Spleen (tissue), 11 donors: ENCODE measurements at regions not wholly inside any gene's neighbourhood (a gene's known extent, or its start where the extent isn't known, plus 50 kb on each side); places are given as distances from the start of the nearest gene placed in this dataset.
A peak's percentile ranks its signal among the peaks of the same experiment; 100 is the strongest.

ENCODE experiments used
- DNase-seq: peaks from one replicate; pipeline ENCODE4 v3.0.0-alpha.2; 2020
- H3K27ac ChIP-seq, 8 donors: fragments of 200-600 bp; sonication (generic) in 7 of 8; 1 replicate in 4 of 8; 2 replicates in 4 of 8; pipeline versions ENCODE4 v1.5.0 to v1.8.0; 2016 to 2021; ENCODE audit warnings: inconsistent platforms in 4 of 8, mild to moderate bottlenecking in 4 of 8, moderate library complexity in 1 of 8
- H3K27me3 ChIP-seq, 7 donors: fragments of 200-600 bp; sonication (generic) in 6 of 7; replicated peaks in 1 of 7; 1 replicate in 4 of 7; 2 replicates in 3 of 7; pipeline versions ENCODE4 v1.5.0 to v1.8.0; 2016 to 2021; ENCODE audit warnings: inconsistent platforms in 3 of 7, mild to moderate bottlenecking in 1 of 7
- H3K36me3 ChIP-seq, 6 donors: fragments of 200-600 bp; sonication (generic) in 5 of 6; 1 replicate in 4 of 6; 2 replicates in 2 of 6; pipeline versions ENCODE4 v1.5.0 to v1.8.0; 2016 to 2021; ENCODE audit warnings: inconsistent platforms in 2 of 6
- H3K4me1 ChIP-seq, 6 donors: fragments of 200-600 bp; sonication (generic) in 5 of 6; 1 replicate in 3 of 6; 2 replicates in 3 of 6; pipeline versions ENCODE4 v1.5.0 to v1.8.0; 2016 to 2021; ENCODE audit warnings: inconsistent platforms in 3 of 6
- H3K4me3 ChIP-seq, 8 donors: fragments of 200-600 bp; sonication (generic) in 7 of 8; 1 replicate in 4 of 8; 2 replicates in 4 of 8; pipeline versions ENCODE4 v1.5.0 to v1.8.0; 2016 to 2021; ENCODE audit warnings: inconsistent platforms in 4 of 8, mild to moderate bottlenecking in 4 of 8, moderate library complexity in 2 of 8
- H3K9me3 ChIP-seq, 8 donors: fragments of 200-600 bp; sonication (generic) in 7 of 8; 1 replicate in 4 of 8; 2 replicates in 4 of 8; pipeline versions ENCODE4 v1.5.0 to v1.8.0; 2016 to 2021; ENCODE audit warnings: inconsistent platforms in 4 of 8
- CTCF ChIP-seq, 11 experiments: fragments of 200-600 bp in 7 of 11; fragments of 450-650 bp in 4 of 11; sonication (generic) in 4 of 11; IDR thresholded peaks in 8 of 11; conservative IDR thresholded peaks in 3 of 11; 1 replicate in 7 of 11; 2 replicates in 4 of 11; pipeline versions ENCODE4 v1.4.0 to v1.8.0; 2016 to 2021; ENCODE audit warnings: antibody characterized with exemption in 11 of 11, inconsistent platforms in 4 of 11, mild to moderate bottlenecking in 1 of 11
- POLR2A ChIP-seq, 3 donors: fragments of 450-650 bp; IDR thresholded peaks; one replicate each; pipeline ENCODE4 v1.5.1; 2017; ENCODE audit warnings: antibody characterized with exemption in 3 of 3, mild to moderate bottlenecking in 1 of 3
- POLR2AphosphoS5 ChIP-seq, 3 donors: sonication (generic); formaldehyde crosslinking; IDR thresholded peaks; one replicate each; pipeline ENCODE4 v1.5.1; 2017; ENCODE audit warnings: antibody characterized with exemption in 3 of 3
- WGBS, 5 donors: extraction: QIAGEN DNeasy Blood & Tissue Kit in 3 of 5; methylation state at CpG; one replicate each; pipeline versions ENCODE4 v1.1.5 to v1.1.7; 2013 to 2018; 5-methylcytosine and 5-hydroxymethylcytosine counted together
- intact Hi-C: fragments of 100-400 bp; cut with DNase I; formaldehyde crosslinking; loops from one replicate; pipeline ENCODE4 v1.15.0; 2023; ENCODE audit warnings: low total_unique reads
- donor health status: healthy with polysubstance abuse.
- donor health status: DM: no; HTN: no; CAD: no; lungs with moderate emphysema.
- donor health status: DM: no; HTN: no; CAD: no.
- donor health status: Bipolar disorder and iron deficiency.
- donor health status: healthy.
- donor health status: DM: no; HTN: no; CAD: no.
- donor health status: DM: yes; HTN: yes; CAD: no.

- DNase-seq: no peak
- intact Hi-C loops: no loop called here
- peaks cover 0 to 3% (median 2%) of the 10 kb centered on the region in 8 donors for H3K9me3 ChIP-seq
- H3K4me3 ChIP-seq: no peak overlapping the region
- no peaks in the 10 kb centered on the region for H3K36me3 ChIP-seq
- 35 to 59% (median 41%) methylated on average over 15 to 16 of the region's 16 CpGs for WGBS, 5 donors
- peaks cover 0 to 10% (median 0%) of the 10 kb centered on the region in 6 donors for H3K4me1 ChIP-seq
- H3K27me3 ChIP-seq: peaks cover 0 to 31% (median 0%) of the 10 kb centered on the region in 7 donors
- TF ChIP-seq CTCF (IDR thresholded peaks at IDR 0.05 in 8 of 11, conservative IDR thresholded peaks at IDR 0.05 in 3 of 11): no peak
- TF ChIP-seq POLR2AphosphoS5 (IDR thresholded peaks at IDR 0.05): no peak
- TF ChIP-seq POLR2A (IDR thresholded peaks at IDR 0.05): no peak
- peak overlapping the region in 2 of 8 donors; percentile 2 to 9 for H3K27ac ChIP-seq
Measured at GRCh38 chr11:64499261-64500004, 56.3 kb upstream of the SLC22A11 start.

GRCh38 chr11:64500176-64501013 lies 55.3 kb upstream of the SLC22A11 start:
- no peak for DNase-seq
- intact Hi-C loops: no loop called here

GRCh38 chr11:64501500-64502427 lies 54.0 kb upstream of the SLC22A11 start:
- Histone ChIP-seq H3K36me3 (no peaks in the 10 kb centered on the region), H3K27ac (no peak overlapping the region), H3K4me3 (no peak overlapping the region), H3K4me1 (peaks cover 0 to 10% (median 0%) of the 10 kb centered on the region in 6 donors), H3K27me3 (peaks cover 0 to 42% (median 0%) of the 10 kb centered on the region in 7 donors), H3K9me3 (peaks cover 0 to 22% (median 13%) of the 10 kb centered on the region in 8 donors)
- TF ChIP-seq POLR2AphosphoS5 (IDR thresholded peaks at IDR 0.05): no peak
- no peak for TF ChIP-seq CTCF (IDR thresholded peaks at IDR 0.05 in 8 of 11, conservative IDR thresholded peaks at IDR 0.05 in 3 of 11)
- no peak for TF ChIP-seq POLR2A (IDR thresholded peaks at IDR 0.05)
- no peak for DNase-seq
- WGBS, 5 donors: 62 to 75% (median 73%) methylated on average over 14 of the region's 14 CpGs
- intact Hi-C loops: no loop called here

More at GRCh38 chr11:64500176-64501013, 55.3 kb upstream of the SLC22A11 start:
- no peaks in the 10 kb centered on the region for H3K36me3 ChIP-seq
- no peak overlapping the region for H3K4me3 ChIP-seq
- 69 to 81% (median 73%) methylated on average over 25 to 28 of the region's 28 CpGs for WGBS, 5 donors
- H3K27me3 ChIP-seq: peaks cover 0 to 31% (median 0%) of the 10 kb centered on the region in 7 donors
- H3K4me1 ChIP-seq: peaks cover 0 to 10% (median 0%) of the 10 kb centered on the region in 6 donors
- peaks cover 0 to 13% (median 11%) of the 10 kb centered on the region in 8 donors for H3K9me3 ChIP-seq
- TF ChIP-seq POLR2AphosphoS5 (IDR thresholded peaks at IDR 0.05): no peak
- TF ChIP-seq CTCF (IDR thresholded peaks at IDR 0.05 in 8 of 11, conservative IDR thresholded peaks at IDR 0.05 in 3 of 11): no peak
- TF ChIP-seq POLR2A (IDR thresholded peaks at IDR 0.05): no peak
- peak overlapping the region in 1 of 8 donors; percentile 9 for H3K27ac ChIP-seq
